ENCODE measurements at regions not wholly inside any gene's neighbourhood (a gene's known extent, or its start where the extent isn't known, plus 50 kb on each side); places are given as distances from the start of the nearest gene placed in this dataset.

DNA sequence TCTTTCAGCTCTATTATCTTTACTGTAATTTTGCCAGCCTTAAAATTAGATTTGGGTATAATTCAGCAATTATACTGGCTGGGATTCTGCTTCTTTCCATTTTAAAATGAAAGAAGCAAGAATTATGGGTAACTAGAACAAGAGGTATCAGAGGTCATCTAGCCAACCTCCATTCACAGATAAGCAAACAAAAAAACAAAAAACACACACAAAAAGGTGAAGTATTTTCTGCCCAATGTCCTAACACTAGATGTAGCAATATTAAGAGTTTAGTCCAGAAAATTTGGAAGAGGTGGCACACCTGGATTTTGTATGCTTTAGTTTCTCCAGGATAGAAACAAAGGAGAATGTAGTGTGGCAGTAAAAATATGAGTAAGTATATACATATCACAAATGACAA, 68.1 kb upstream of the ANXA1 start:
- H3K9me3 ChIP-seq (ENCODE audit: insufficient read depth, low read length), result no peaks in the 10 kb centered on the region
- TF ChIP-seq ZNF274 (IDR thresholded peaks at IDR 0.05; ENCODE audit: low read depth, low read length), result no peak
- TF ChIP-seq SUZ12 (IDR thresholded peaks at IDR 0.05; ENCODE audit: extremely low read depth, insufficient read depth, insufficient read length), result no peak
- TF ChIP-seq YY1 (IDR thresholded peaks at IDR 0.05; ENCODE audit: insufficient read depth, insufficient read length), result no peak
- H3K27me3 ChIP-seq (ENCODE audit: insufficient read depth, insufficient read length), result no peaks in the 10 kb centered on the region
- H3K36me3 ChIP-seq (ENCODE audit: insufficient read depth, insufficient read length, low read length), result no peaks in the 10 kb centered on the region
- H3K9ac ChIP-seq (ENCODE audit: insufficient read length, low read depth), result no peak overlapping the region
- DNase-seq (ENCODE audit: low read depth, low spot score), result no peak
- peaks cover 1% of the 10 kb centered on the region for H3K4me1 ChIP-seq (ENCODE audit: insufficient read depth, insufficient read length)
- H3K4me3 ChIP-seq (ENCODE audit: insufficient read length, low read depth), result no peak overlapping the region

DNA sequence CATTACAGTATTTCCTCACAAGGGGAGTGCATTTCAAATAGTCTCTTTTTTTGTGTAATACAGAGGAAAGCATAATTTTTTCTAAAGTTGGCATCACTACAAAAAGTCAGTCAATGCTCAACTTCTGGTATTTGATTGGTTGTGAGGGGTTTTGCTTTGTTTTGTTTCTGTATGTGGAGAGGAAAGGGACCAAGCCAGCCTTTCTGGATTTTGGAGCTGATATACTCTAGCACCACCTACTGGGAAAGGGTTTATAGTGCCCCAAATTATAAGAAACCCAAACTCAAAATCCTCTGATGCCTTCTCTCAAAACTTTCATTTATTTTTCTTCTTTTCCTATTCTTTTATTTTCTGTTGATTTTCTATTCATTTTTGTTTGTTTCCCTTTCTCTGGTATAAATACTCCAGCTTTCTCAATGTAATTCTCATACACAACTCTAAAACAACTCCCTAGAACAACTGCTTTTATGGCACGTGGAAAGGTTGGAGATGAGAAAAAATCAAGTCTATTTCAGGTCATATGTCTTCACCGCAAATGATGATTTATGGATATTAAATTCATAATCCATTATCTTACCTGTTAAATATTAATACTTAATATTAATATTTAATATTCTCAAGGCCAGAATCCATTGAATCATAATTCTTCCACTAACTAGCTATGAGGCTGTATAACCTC, 69.5 kb upstream of the ANXA1 start:
- Histone ChIP-seq H3K4me1 (ENCODE audit: insufficient read depth, insufficient read length) (peaks cover 1% of the 10 kb centered on the region), H3K9me3 (ENCODE audit: insufficient read depth, low read length) (no peaks in the 10 kb centered on the region), H3K4me3 (ENCODE audit: insufficient read length, low read depth) (no peak overlapping the region), H3K27me3 (ENCODE audit: insufficient read depth, insufficient read length) (no peaks in the 10 kb centered on the region), H3K36me3 (ENCODE audit: insufficient read depth, insufficient read length, low read length) (no peaks in the 10 kb centered on the region), H3K9ac (ENCODE audit: insufficient read length, low read depth) (no peak overlapping the region)
- peak; percentile 44 for DNase-seq (ENCODE audit: low read depth, low spot score)
- TF ChIP-seq SUZ12 (IDR thresholded peaks at IDR 0.05; ENCODE audit: extremely low read depth, insufficient read depth, insufficient read length) (no peak), ZNF274 (IDR thresholded peaks at IDR 0.05; ENCODE audit: low read depth, low read length) (no peak), YY1 (IDR thresholded peaks at IDR 0.05; ENCODE audit: insufficient read depth, insufficient read length) (no peak)

DNA sequence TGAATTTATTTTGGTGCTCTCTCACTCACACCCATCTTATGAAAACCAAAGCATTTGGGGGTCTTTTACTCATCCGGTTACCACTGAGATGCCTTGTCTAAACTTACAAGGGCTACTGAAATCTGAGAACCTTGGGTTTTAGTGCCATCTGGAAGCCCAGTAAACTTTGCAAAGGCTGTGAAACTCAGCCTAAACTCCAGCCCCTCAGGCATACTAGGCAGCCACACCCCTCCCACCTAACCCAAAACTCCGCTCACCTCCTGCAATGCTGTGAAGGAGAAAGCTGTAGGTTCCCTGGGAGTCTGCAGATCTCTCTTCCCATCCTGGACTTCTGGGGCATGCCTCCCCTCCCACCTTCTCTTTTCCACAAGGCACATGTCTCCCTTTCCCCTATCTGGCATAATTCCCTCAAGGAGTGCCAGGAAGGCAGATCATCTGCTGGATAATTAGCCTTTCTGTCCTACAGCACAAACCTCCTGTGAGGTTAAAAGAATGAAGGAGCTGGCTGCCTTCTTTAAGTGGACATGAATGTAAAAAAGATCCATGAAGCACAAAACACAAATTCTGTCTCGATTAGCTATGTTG, 71.5 kb upstream of the ANXA1 start:
- Histone ChIP-seq H3K4me3 (ENCODE audit: insufficient read length, low read depth) (no peak overlapping the region), H3K9me3 (ENCODE audit: insufficient read depth, low read length) (no peaks in the 10 kb centered on the region), H3K36me3 (ENCODE audit: insufficient read depth, insufficient read length, low read length) (no peaks in the 10 kb centered on the region), H3K27me3 (ENCODE audit: insufficient read depth, insufficient read length) (no peaks in the 10 kb centered on the region), H3K9ac (ENCODE audit: insufficient read length, low read depth) (no peak overlapping the region), H3K4me1 (ENCODE audit: insufficient read depth, insufficient read length) (peaks cover 1% of the 10 kb centered on the region)
- TF ChIP-seq ZNF274 (IDR thresholded peaks at IDR 0.05; ENCODE audit: low read depth, low read length) (no peak), YY1 (IDR thresholded peaks at IDR 0.05; ENCODE audit: insufficient read depth, insufficient read length) (no peak), SUZ12 (IDR thresholded peaks at IDR 0.05; ENCODE audit: extremely low read depth, insufficient read depth, insufficient read length) (no peak)
- no peak for DNase-seq (ENCODE audit: low read depth, low spot score)

DNA sequence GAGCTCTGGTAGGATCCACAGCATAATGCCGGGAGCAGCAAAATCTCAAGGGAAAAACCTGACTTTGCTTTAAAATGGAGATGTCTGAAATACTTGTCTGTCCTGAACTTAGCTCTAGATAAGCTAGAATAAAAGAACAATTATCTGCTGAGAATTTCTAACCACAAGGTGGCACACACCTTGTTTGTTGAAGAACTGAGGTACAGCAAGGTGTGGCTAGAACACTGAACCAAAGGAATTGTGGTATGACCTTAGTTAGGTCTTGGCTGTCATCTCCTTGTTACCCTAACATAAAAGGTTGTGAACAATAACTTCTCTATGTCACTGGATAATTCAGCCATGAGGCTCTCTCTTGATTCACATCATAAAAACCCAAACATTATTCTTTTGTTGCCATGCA, 72.3 kb upstream of the ANXA1 start:
- no peak for TF ChIP-seq YY1 (IDR thresholded peaks at IDR 0.05; ENCODE audit: insufficient read depth, insufficient read length)
- no peak for TF ChIP-seq ZNF274 (IDR thresholded peaks at IDR 0.05; ENCODE audit: low read depth, low read length)
- TF ChIP-seq SUZ12 (IDR thresholded peaks at IDR 0.05; ENCODE audit: extremely low read depth, insufficient read depth, insufficient read length), result no peak
- Histone ChIP-seq H3K36me3 (ENCODE audit: insufficient read depth, insufficient read length, low read length) (no peaks in the 10 kb centered on the region), H3K9me3 (ENCODE audit: insufficient read depth, low read length) (no peaks in the 10 kb centered on the region), H3K27me3 (ENCODE audit: insufficient read depth, insufficient read length) (no peaks in the 10 kb centered on the region), H3K4me1 (ENCODE audit: insufficient read depth, insufficient read length) (peaks cover 1% of the 10 kb centered on the region), H3K4me3 (ENCODE audit: insufficient read length, low read depth) (no peak overlapping the region), H3K9ac (ENCODE audit: insufficient read length, low read depth) (no peak overlapping the region)
- DNase-seq (ENCODE audit: low read depth, low spot score), result no peak

DNA sequence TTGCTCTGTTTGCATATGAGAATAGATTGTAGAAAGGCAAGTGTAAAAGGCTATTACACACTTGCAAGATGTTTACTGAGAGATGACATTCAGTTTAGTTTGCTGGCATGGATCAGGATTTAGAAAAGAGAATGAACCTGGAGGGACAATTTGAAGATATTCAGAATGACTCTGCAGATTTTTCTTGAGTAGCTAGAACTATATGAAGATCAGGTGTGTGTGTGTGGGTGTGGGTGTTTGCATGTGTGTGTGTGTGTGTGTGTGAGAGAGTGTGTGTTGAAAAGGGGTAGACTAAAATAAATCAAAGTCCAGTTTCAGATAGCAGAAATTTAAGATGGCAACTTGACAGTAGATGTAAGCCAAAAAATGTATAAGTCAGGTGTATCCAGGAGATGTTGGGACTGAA, 74.0 kb upstream of the ANXA1 start:
- Histone ChIP-seq H3K4me1 (ENCODE audit: insufficient read depth, insufficient read length) (peaks cover 1% of the 10 kb centered on the region), H3K4me3 (ENCODE audit: insufficient read length, low read depth) (no peak overlapping the region), H3K27me3 (ENCODE audit: insufficient read depth, insufficient read length) (no peaks in the 10 kb centered on the region), H3K36me3 (ENCODE audit: insufficient read depth, insufficient read length, low read length) (no peaks in the 10 kb centered on the region), H3K9me3 (ENCODE audit: insufficient read depth, low read length) (no peaks in the 10 kb centered on the region), H3K9ac (ENCODE audit: insufficient read length, low read depth) (no peak overlapping the region)
- no peak for DNase-seq (ENCODE audit: low read depth, low spot score)
- TF ChIP-seq SUZ12 (IDR thresholded peaks at IDR 0.05; ENCODE audit: extremely low read depth, insufficient read depth, insufficient read length) (no peak), ZNF274 (IDR thresholded peaks at IDR 0.05; ENCODE audit: low read depth, low read length) (no peak), YY1 (IDR thresholded peaks at IDR 0.05; ENCODE audit: insufficient read depth, insufficient read length) (no peak)

DNA sequence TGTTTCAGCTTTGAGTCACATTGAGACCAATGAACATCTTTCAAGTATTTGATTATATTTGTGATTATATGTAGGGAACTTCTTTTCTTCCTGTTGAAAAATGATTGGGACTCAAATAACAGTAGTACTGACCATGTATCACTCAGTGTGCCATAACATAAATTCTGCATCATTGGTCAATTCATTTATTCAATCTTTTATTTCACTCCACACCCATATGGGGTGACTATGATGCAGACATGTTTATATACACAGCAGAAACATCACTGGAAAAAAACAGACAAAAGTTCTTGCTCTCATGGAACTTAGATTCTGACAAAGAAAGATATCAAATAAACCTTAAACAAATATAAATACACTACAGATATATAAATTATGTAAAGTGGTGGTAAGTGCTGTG, 74.7 kb upstream of the ANXA1 start:
- Histone ChIP-seq H3K4me1 (ENCODE audit: insufficient read depth, insufficient read length) (peaks cover 1% of the 10 kb centered on the region), H3K4me3 (ENCODE audit: insufficient read length, low read depth) (no peak overlapping the region), H3K27me3 (ENCODE audit: insufficient read depth, insufficient read length) (no peaks in the 10 kb centered on the region), H3K9me3 (ENCODE audit: insufficient read depth, low read length) (no peaks in the 10 kb centered on the region), H3K36me3 (ENCODE audit: insufficient read depth, insufficient read length, low read length) (no peaks in the 10 kb centered on the region), H3K9ac (ENCODE audit: insufficient read length, low read depth) (no peak overlapping the region)
- no peak for DNase-seq (ENCODE audit: low read depth, low spot score)
- TF ChIP-seq SUZ12 (IDR thresholded peaks at IDR 0.05; ENCODE audit: extremely low read depth, insufficient read depth, insufficient read length) (no peak), ZNF274 (IDR thresholded peaks at IDR 0.05; ENCODE audit: low read depth, low read length) (no peak), YY1 (IDR thresholded peaks at IDR 0.05; ENCODE audit: insufficient read depth, insufficient read length) (no peak)

DNA sequence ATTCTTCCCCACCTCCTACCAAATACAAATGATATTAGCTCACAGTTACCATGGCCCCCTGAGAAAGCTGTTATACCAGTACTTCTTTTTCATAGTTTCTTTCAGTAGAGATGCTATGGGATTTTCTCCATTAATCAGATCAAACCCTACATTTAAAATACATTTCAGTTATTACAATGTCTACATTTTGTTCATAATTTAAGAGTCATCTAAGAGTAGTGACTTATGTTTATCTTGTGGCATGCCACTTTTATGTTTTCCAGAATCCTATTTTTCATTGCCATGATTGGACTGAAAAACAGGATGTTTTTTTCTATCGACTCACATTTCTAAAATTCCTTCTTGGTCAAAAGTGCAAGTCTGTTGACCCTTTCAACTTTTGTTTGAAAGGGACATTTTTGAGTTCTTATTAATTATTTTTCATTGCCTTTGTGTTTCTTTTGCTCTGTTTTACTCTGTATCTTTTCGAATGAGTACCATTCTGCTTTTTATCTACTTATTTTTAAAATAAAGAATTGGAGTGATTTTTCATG, 77.4 kb upstream of the ANXA1 start:
- no peaks in the 10 kb centered on the region for H3K27me3 ChIP-seq (ENCODE audit: insufficient read depth, insufficient read length)
- H3K9ac ChIP-seq (ENCODE audit: insufficient read length, low read depth), result no peak overlapping the region
- no peaks in the 10 kb centered on the region for H3K4me1 ChIP-seq (ENCODE audit: insufficient read depth, insufficient read length)
- H3K4me3 ChIP-seq (ENCODE audit: insufficient read length, low read depth), result no peak overlapping the region
- TF ChIP-seq ZNF274 (IDR thresholded peaks at IDR 0.05; ENCODE audit: low read depth, low read length), result no peak
- TF ChIP-seq YY1 (IDR thresholded peaks at IDR 0.05; ENCODE audit: insufficient read depth, insufficient read length), result no peak
- TF ChIP-seq SUZ12 (IDR thresholded peaks at IDR 0.05; ENCODE audit: extremely low read depth, insufficient read depth, insufficient read length), result no peak
- H3K36me3 ChIP-seq (ENCODE audit: insufficient read depth, insufficient read length, low read length), result no peaks in the 10 kb centered on the region
- H3K9me3 ChIP-seq (ENCODE audit: insufficient read depth, low read length), result no peaks in the 10 kb centered on the region
- DNase-seq (ENCODE audit: low read depth, low spot score), result no peak

Measured in NT2/D1 (cell line).